DMS153 treated with DMSO at 0.1 percent for 48 hours (cell line): ENCODE measurements at regions not wholly inside any gene's neighbourhood (a gene's known extent, or its start where the extent isn't known, plus 50 kb on each side); places are given as distances from the start of the nearest gene placed in this dataset.
"Not testable (repeated sequence)": the region's sequence is repeated elsewhere in the genome, so short reads cannot be mapped to it uniquely, and the experiment has no call there.

ENCODE experiments used
- DNase-seq: peaks from one replicate; lab custom pipeline; 2025; ENCODE audit not compliant: unreplicated experiment; lab: John Stamatoyannopoulos, UW

DNA sequence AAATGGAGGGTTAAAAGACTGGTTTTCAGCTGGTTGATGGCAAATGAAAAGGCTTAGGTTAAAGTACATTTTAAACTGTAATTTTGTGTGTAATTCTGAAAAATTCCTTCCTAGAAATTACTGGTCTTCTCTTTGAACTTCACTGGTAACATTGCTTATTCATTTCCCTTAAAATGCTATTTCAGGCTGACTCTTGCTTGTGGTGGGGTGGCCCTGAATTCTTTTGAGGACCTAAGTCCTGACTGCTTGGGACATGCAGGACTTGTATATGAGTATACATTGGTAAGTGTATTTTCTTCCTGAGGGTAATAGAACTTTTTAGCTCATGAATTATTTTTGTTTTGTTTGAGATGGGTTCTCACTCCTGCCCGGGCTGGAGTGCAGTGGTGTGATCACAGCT is 63.0 kb upstream of the ERV3-1 start:
- not testable (repeated sequence) for DNase-seq

DNA sequence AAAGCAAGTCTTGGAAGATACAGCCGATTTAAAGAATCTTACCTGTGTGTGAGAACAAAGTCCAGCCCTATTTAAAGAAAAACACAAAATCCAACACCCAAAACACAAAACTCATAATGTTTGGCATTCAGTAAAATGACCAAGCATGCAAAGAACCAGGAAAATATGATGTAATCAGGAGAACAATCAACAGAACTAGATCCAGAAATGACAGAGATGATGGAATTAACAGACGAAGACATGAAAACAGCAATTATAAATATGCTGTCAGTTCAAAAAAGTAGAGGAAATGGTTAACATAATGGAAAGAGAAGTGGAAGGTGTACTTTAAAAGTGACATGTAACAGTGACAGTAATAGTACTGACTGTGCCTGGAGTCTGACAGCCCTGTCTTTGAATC is 56.1 kb upstream of the ERV3-1 start:
- not testable (repeated sequence) for DNase-seq

DNA sequence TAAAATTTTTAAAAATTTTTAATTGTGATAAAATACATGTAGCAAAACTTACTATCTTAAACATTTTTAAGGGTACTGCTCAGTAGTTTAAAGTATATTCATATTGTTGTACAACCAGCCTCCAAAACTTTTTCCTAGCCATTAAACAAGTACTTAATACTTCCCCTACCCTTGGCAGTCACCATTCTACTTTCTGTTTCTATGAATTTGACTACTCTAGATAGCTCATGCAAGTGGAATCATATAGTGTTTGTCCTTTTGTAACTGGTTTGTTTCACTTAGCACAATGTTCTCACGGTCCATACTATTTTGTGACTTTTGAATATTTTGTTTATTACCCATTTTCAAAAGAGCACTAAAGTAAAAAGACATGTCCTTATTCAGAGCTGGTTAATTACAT is 52.8 kb upstream of the ERV3-1 start:
- DNase-seq: not testable (repeated sequence)
